GM12873 (cell line): ENCODE measurements at regions not wholly inside any gene's neighbourhood (a gene's known extent, or its start where the extent isn't known, plus 50 kb on each side); places are given as distances from the start of the nearest gene placed in this dataset.

Experiments used
- TF ChIP-seq, protein P1 (sequence below): IDR thresholded peaks from 2 replicates; pipeline ENCODE4 v1.5.1; 2012; ENCODE audit warnings: low read depth, mild to moderate bottlenecking, moderate library complexity, low read length, control low read depth; ENCODE audit not compliant: insufficient read depth; ENCODE audit errors: missing control alignments

DNA sequence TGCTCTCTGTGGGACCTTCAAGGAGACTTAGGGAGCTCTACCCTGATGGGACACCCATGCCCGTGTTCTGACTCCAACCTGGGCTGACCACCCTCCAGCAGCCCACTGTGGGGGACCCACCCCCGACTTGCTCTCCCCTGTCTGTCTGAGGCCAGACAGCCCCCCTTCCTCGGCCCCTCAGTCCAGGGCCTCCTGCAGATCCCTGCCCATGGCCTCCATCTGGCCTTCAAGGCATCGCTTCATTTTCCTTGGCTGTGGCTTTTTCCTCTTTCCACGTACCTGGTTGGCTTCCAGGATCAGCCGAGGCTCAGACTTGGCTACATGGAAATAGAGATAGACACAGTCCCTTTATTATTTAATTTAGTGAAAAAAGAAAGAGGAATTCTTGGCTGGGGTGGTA lies 290.0 kb downstream of the CYP26B1 start:
- TF ChIP-seq, protein P1, sequence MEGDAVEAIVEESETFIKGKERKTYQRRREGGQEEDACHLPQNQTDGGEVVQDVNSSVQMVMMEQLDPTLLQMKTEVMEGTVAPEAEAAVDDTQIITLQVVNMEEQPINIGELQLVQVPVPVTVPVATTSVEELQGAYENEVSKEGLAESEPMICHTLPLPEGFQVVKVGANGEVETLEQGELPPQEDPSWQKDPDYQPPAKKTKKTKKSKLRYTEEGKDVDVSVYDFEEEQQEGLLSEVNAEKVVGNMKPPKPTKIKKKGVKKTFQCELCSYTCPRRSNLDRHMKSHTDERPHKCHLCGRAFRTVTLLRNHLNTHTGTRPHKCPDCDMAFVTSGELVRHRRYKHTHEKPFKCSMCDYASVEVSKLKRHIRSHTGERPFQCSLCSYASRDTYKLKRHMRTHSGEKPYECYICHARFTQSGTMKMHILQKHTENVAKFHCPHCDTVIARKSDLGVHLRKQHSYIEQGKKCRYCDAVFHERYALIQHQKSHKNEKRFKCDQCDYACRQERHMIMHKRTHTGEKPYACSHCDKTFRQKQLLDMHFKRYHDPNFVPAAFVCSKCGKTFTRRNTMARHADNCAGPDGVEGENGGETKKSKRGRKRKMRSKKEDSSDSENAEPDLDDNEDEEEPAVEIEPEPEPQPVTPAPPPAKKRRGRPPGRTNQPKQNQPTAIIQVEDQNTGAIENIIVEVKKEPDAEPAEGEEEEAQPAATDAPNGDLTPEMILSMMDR, result no peak

DNA sequence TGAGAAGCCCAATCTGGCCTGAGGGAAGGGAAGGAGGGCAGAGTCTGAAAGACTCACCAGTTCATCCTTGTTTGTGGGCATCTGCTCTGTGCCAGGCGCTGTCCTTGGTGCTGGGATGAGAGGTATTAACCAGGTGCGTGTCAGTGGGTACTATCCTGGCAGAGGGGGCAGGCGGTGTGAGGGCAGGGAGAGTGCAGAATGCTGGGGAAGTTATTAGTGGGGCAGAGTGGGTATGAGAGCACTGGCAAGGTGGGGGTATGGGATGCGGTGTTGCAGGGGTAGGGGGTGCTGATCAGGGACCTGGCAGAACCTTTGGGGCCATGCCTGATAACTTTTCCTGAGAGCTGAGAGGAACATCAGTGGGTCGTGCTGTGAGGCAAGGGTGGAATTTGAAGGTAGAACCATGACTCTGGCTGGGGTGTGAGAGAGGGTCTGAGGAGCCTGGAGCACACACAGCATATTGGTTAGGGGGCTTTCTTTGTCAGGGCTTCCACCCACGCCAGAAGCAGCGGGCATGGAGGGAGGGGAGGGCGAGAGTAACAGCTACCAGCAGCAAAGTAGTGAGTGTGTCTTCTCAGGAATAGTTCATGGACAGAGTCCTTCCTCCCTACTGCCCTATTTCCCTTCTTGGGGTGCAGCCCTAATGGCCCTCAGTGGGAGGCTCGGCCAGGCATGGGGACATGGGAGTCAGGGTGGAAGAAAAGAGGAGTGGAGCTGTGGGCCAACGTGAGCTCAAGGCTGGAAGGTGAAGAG lies 290.7 kb downstream of the CYP26B1 start:
- TF ChIP-seq, protein P1, result no peak

DNA sequence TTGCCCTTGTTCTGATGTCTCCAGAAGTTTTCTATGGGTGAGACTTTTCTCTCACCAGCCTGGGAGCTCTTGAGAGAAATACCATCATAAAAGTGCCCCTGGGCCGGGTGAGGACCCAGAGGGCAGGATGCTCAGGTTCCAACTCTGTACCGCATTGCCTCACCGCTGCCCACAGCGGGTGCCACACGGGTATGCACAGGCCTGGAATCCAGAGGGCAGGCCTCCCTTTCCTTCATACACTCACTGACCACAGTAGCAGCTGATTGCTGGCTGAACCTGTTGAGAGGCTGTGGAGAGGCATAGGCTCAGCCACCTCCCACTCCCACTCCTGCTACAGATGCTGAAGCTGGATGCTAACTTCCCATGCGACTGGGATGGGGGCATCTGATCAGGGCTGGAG lies 293.8 kb downstream of the CYP26B1 start:
- TF ChIP-seq, protein P1, result no peak

DNA sequence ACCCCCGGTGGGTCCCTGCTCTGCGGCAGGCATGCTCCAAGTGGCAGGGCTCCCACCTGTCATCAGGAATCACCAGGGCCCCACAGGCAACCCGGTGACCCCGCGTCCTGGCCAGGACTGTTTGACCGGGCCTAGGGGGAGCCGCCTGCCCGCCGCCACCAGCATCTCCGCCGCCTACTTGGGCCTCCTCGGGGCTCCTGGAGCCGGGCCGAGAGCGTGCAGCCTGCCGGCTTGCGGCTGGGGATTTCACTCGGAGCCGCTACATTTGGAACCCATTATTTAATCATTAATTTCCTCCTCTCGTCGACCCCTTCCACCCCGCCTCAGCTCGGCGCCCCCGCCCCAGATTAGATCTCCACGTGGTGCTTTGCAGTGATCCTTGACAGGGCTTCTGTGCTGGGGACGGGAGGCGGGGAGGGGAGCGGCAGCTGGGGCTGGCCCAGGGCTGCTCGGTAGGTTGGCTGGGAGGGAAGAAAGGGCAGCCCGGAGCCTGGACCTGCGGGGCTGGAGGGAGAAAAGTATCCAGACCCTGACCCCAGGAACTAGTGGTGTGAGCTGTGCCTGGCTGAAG lies 295.4 kb downstream of the CYP26B1 start:
- TF ChIP-seq, protein P1, result no peak

DNA sequence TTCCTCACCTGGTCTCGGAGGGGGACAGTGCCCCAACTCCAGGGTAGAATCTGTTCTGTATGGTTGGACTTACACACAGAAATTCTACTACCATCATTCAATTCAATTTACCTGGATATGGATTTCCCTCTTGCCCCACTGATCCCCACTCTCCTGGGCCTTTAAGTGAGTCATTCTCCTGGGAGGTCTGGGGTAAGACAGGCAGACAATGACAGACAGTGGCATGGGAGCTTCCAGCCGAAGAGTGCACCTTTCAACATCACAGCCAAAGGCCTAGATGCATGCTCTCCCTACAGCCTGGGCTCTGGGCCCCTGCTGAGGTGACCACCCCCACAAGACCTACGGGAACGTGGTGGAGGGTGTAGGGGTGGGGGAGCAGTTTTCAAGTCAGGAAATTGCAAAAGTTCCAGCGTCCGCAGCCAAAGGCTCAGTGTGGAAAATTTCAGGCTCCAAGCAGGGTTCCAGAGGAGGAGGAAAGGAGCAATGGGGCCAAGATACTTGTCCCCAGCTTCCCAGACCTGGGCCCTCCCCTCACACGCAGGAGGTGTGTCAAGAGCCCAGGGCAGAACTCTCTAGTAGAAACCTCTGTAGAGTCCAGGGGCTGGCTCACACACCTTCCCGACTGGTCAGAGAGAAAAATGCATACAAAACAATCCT lies 296.4 kb downstream of the CYP26B1 start:
- TF ChIP-seq, protein P1, result no peak

DNA sequence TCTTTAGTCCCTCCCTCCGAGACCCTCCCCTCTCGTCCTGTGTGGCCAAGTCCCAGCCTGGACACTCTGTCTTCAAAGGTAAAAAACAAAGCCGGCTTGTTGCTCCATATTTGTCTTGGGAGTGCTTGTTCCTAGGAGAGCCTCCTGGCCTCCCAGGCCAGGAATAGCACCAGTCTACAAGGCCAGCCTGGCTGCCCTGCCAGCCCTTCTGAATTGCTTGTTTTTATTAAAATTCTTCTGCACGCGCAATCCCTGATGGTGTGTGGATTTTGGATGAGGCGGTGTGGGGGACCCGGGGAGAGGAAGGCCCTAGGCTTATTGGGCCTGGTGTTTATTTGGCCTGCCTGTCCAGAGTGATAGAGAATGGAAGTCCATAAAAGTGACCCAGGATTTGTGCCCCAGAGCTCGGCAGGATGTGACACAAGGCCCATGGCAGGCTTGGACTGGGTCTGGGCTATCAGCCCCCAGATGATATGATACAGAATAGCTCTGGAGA lies 297.3 kb downstream of the CYP26B1 start:
- TF ChIP-seq, protein P1, result no peak

DNA sequence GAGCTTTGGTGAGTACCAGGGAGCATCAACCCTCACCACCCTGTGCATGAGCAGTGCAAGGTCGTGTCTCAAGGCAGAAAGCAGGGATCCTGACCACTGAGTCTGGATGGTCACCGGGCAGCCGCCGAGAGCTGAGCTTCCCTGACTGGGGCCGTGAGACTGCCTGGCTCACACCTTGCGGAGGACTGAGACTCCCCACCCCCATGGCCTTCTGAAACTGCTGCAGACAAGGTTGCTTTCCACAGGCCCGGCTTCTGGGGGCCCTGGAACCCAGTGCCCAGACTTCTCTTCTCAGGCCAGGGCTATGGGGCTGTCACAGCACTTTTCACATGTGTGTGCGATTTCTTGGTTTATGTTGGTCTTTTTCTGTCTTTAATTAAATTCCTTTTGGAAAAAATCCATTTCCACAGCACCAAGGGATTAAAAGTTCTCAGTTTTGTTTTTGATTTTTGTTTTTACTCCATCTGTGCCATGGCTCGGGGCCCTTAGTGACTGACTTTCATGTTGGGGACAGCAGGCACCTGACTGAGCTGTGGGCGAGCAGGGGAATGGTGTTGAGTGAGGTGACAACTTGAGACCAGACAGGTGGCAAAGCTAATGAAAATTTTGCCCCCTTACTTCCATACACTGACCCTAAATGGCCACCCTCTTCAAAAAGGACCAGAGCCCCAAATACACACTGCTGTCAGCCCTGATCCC lies 297.9 kb downstream of the CYP26B1 start:
- TF ChIP-seq, protein P1, result no peak
